AG10803 (cell line): ENCODE measurements at regions not wholly inside any gene's neighbourhood (a gene's known extent, or its start where the extent isn't known, plus 50 kb on each side); places are given as distances from the start of the nearest gene placed in this dataset.
A peak's percentile ranks its signal among the peaks of the same experiment; 100 is the strongest.

Experiments used
- DNase-seq: peaks from one replicate; pipeline ENCODE4 v3.0.0; 2010; ENCODE audit warnings: low read depth
- H3K4me3 ChIP-seq: 2 replicates; pipeline ENCODE4 v1.5.1; 2011; ENCODE audit warnings: mild to moderate bottlenecking, low read length, control low read depth
- TF ChIP-seq, protein P1 (sequence below): conservative IDR thresholded peaks from 2 replicates; pipeline ENCODE4 v1.5.1; 2011; ENCODE audit warnings: mild to moderate bottlenecking, low read length, control low read depth, inconsistent platforms

DNA sequence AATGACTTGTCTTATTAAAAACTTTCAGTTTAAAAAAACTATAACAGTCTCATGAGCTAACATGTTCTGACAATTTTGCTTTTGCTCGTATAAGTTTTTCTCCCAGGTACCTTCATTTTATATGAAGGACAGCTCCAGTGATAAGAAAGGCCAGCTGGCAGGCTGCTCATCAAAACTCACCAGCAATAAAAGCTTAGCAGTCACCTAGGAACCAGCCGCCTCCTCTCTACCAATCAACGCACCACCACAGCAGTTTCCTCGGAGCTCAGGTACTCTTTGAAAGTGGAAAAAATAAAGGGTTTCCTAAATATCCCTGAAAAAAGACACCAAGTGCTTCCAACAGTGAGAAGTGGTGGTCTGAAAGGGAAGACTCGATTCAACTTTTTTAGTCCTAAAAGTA is 100.9 kb upstream of the CCDC150 start:
- TF ChIP-seq, protein P1, sequence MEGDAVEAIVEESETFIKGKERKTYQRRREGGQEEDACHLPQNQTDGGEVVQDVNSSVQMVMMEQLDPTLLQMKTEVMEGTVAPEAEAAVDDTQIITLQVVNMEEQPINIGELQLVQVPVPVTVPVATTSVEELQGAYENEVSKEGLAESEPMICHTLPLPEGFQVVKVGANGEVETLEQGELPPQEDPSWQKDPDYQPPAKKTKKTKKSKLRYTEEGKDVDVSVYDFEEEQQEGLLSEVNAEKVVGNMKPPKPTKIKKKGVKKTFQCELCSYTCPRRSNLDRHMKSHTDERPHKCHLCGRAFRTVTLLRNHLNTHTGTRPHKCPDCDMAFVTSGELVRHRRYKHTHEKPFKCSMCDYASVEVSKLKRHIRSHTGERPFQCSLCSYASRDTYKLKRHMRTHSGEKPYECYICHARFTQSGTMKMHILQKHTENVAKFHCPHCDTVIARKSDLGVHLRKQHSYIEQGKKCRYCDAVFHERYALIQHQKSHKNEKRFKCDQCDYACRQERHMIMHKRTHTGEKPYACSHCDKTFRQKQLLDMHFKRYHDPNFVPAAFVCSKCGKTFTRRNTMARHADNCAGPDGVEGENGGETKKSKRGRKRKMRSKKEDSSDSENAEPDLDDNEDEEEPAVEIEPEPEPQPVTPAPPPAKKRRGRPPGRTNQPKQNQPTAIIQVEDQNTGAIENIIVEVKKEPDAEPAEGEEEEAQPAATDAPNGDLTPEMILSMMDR, result no peak
- no peak overlapping the region for H3K4me3 ChIP-seq
- DNase-seq, result no peak

DNA sequence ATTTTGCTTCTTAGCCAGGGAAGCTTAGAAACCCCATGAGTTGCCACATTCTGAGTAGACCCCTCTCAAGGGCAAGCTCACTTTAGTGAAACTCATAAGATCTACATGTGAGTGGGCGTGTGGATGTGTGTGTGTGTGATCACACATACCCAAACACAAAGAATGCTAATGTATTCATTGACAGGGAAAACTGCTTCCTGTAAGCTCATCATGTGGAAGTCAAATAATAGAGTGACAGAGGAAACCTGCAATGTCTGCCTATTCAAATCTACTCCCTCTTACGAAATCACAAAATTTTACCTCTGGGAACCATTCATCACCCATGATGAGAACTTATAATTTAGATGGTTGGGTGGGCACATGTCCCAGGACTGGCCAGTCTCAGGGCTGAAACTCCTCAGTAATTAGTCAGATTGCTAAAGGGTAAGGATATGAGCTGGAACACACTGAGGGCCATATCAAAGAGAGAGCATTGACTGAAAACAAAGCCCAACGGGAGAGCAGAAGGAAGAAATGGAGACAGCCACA is 94.5 kb upstream of the CCDC150 start:
- DNase-seq, result peak; percentile 41
- no peak overlapping the region for H3K4me3 ChIP-seq
- TF ChIP-seq, protein P1, result no peak

DNA sequence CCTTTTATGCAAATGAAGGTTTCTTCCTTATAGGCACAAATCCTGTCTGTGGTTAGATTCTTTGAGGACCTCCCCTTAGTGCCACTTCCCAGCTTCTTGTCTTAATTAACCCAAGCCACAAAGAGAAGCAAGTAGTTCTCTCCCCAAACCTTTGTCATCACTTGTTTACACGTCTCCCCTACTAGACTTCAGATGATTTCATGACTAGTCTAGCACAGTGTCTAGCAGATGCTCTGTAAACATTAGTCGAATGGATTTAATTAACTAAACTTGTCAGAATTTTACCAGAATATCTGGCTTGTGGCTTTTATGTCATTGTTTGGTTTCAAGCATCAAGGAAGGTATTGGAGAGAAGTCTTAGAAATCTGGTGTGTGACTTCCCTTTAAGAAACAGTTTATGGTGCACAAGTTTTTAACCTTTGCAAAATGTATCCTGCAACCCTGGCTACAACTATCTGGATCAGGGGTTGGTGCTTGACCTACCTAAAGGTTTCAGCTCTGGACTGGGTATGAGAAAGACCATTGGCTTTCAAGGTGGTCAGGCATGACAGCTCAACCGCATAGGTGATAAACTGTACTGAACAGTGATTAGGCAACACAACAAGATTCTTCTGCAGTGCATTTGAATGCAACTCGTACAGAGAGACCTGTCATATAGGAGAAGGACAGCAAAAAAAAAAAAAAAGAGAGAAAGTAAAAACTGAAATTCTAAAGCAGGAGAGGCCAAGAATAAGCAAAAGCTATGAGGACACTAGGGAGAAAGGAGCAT is 93.2 kb upstream of the CCDC150 start:
- DNase-seq, result peak; percentile 59
- H3K4me3 ChIP-seq, result no peak overlapping the region
- TF ChIP-seq, protein P1, result no peak

DNA sequence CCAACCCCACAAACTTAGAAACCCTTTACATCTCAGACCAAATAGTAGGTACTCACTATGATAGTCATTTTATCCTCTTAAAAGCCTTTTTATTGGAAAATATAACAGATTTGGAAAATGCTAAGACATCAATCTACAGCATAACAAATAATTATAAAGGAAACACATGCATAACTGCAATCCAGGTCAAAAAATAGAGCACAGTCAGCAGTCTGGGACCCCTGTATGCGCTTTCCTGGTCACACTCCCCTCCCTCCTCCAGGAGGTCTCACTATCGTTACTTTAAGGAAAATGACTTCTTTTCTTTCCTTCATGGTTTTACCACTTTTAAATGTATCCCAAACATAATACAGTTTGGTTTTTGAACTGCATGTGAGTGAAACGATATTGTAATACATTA is 90.5 kb upstream of the CCDC150 start:
- H3K4me3 ChIP-seq, result no peak overlapping the region
- DNase-seq, result no peak
- TF ChIP-seq, protein P1, result no peak

DNA sequence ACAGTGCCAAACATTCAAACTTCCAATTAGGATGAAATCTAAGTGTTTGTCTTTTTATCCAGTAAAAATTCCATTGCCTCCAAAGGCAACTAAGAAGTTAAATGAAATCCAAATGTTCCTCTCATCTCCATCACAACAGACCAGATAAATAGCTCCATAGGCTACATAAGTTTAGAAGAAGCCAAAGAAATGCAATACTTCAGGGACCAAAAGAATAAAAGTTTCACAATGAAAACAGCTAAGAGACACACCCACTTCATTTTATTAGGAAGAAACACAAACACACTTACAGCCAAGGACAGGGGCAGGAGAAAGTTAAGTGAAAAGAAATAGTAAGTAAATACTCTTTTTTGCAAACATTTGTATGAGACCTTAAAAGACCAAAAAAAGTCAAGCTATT is 88.5 kb upstream of the CCDC150 start:
- no peak overlapping the region for H3K4me3 ChIP-seq
- TF ChIP-seq, protein P1, result no peak
- DNase-seq, result peak; percentile 60

DNA sequence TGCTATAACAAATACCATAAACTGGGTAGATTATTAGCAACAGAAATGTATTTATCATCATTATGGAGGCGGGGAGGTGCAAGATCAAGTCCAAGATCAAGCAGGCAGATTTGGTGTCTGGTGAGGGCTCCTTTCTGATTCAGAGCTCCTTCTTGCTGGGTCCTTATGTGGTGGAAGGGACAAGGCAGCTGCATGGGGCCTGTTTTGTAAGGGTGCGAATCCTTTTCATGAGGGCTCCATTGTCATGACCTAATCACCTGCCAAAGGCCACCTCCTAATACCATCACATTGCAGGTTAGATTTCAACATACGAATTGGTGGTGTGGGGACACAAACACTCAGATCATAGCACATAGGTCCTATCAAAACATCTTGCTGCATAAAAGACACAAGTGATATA is 84.4 kb upstream of the CCDC150 start:
- TF ChIP-seq, protein P1, result no peak
- no peak for DNase-seq

DNA sequence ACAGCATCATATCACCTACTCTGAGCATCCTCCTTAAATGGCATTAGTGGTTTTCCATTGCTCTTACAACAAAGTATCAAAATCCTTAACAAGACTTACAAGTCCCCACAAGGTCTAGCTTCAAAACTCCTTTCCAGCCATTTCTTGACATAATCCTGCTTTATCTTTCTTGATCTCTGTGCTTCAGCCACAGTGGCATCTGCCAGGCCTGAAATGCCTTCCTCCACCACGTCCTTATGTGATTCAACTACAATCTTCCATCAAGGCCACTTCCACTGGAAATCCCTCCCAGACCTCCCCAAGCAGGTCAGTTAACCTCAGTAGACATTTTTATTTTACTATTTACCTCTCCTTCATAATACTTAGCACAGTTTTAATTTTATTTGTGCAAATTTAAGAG is 83.8 kb upstream of the CCDC150 start:
- H3K4me3 ChIP-seq, result no peak overlapping the region
- TF ChIP-seq, protein P1, result no peak
- DNase-seq, result peak; percentile 0

More for the DNA sequence above, 84.4 kb upstream of the CCDC150 start:
- H3K4me3 ChIP-seq, result no peak overlapping the region
